IMR-90 (cell line): ENCODE measurements at regions not wholly inside any gene's neighbourhood (a gene's known extent, or its start where the extent isn't known, plus 50 kb on each side); places are given as distances from the start of the nearest gene placed in this dataset.

Experiments used
- ATAC-seq: fragments of 200-7000 bp; cut with Tn5 transposase; 2 replicates; pipeline ENCODE4 v1.9.1; 2020; ENCODE audit warnings: low read depth, mild to moderate bottlenecking, moderate library complexity
- BruUV-seq: library from RNA; stranded (reverse); fragments of 400-500 nt; replicated peaks from 2 replicates; lab custom pipeline; 2021; lab: Mats Ljungman, UMichigan
- CTCF ChIA-PET: fragments of 300-600 bp; formaldehyde crosslinking; extraction: SDS; loops from one replicate; lab custom pipeline; 2021; ENCODE audit warnings: antibody characterized with exemption; lab: Yijun Ruan, JAX
- POLR2A ChIA-PET: fragments of 300-600 bp; sonication (Branson Sonifier 250); formaldehyde crosslinking; loops from one replicate; lab custom pipeline; 2022; ENCODE audit warnings: antibody characterized with exemption; ENCODE audit not compliant: unreplicated experiment; lab: Charles Lee
- DNase-seq: peaks from one replicate; pipeline ENCODE4 v3.0.0; 2013
- H2AFZ ChIP-seq: replicated peaks from 2 replicates; pipeline ENCODE3; 2013; ENCODE audit warnings: low read length, mild to moderate bottlenecking; ENCODE audit not compliant: poor library complexity
- H2AK5ac ChIP-seq: 2 replicates; pipeline ENCODE4 v1.6.1; 2013; ENCODE audit warnings: low read depth, low read length, inconsistent platforms
- H2AK9ac ChIP-seq: replicated peaks from 2 replicates; pipeline ENCODE3; 2013; ENCODE audit warnings: mild to moderate bottlenecking, low read depth, low read length, moderate library complexity; ENCODE audit not compliant: poor library complexity
- H2BK120ac ChIP-seq: 2 replicates; pipeline ENCODE4 v1.6.1; 2013; ENCODE audit warnings: low read depth, low read length, inconsistent platforms
- H2BK15ac ChIP-seq: 3 replicates; pipeline ENCODE4 v1.6.1; 2013; ENCODE audit warnings: low read depth, low read length, inconsistent platforms
- H2BK20ac ChIP-seq: 2 replicates; pipeline ENCODE4 v1.6.1; 2013; ENCODE audit warnings: low read depth, mild to moderate bottlenecking, inconsistent platforms, low read length, moderate library complexity
- H2BK5ac ChIP-seq: 2 replicates; pipeline ENCODE4 v1.6.1; 2013; ENCODE audit warnings: mild to moderate bottlenecking, low read depth, low read length, inconsistent platforms; ENCODE audit not compliant: poor library complexity, severe bottlenecking
- H3K14ac ChIP-seq: replicated peaks from 2 replicates; pipeline ENCODE4 v1.6.1; 2013; ENCODE audit warnings: low read depth, low read length, inconsistent platforms
- H3K18ac ChIP-seq: 2 replicates; pipeline ENCODE4 v1.6.1; 2013; ENCODE audit warnings: low read depth, low read length, control low read depth
- H3K23ac ChIP-seq: 2 replicates; pipeline ENCODE4 v1.6.1; 2013; ENCODE audit warnings: low read depth, low read length, inconsistent platforms
- H3K27ac ChIP-seq: 2 replicates; pipeline ENCODE4 v1.5.1; 2013; ENCODE audit warnings: mild to moderate bottlenecking, control low read depth, low read length; ENCODE audit not compliant: insufficient read depth
- H3K27me3 ChIP-seq: 2 replicates; pipeline ENCODE4 v1.6.1; 2013; ENCODE audit warnings: low read length; ENCODE audit not compliant: control insufficient read depth, insufficient read depth
- H3K36me3 ChIP-seq: 2 replicates; pipeline ENCODE4 v1.6.1; 2013; ENCODE audit warnings: low read length, mixed read lengths; ENCODE audit not compliant: control insufficient read depth, insufficient read depth
- H3K4ac ChIP-seq: 2 replicates; pipeline ENCODE4 v1.6.1; 2013; ENCODE audit warnings: low read depth, low read length, inconsistent platforms
- H3K4me1 ChIP-seq: 2 replicates; pipeline ENCODE4 v1.6.1; 2013; ENCODE audit warnings: low read length, mixed read lengths; ENCODE audit not compliant: control insufficient read depth, insufficient read depth
- H3K4me2 ChIP-seq: 2 replicates; pipeline ENCODE4 v1.6.1; 2013; ENCODE audit warnings: low read depth, mild to moderate bottlenecking, control low read depth, low read length, moderate library complexity
- H3K4me3 ChIP-seq: 2 replicates; pipeline ENCODE4 v1.5.1; 2013; ENCODE audit warnings: low read depth, mild to moderate bottlenecking, control low read depth, low read length, moderate library complexity; ENCODE audit not compliant: insufficient read depth
- H3K56ac ChIP-seq: 2 replicates; pipeline ENCODE4 v1.6.1; 2013; ENCODE audit warnings: low read length, inconsistent platforms; ENCODE audit not compliant: insufficient read depth; ENCODE audit errors: extremely low read depth
- H3K79me1 ChIP-seq, 2 experiments: 2 replicates each; pipeline ENCODE4 v1.6.1; 2013; ENCODE audit warnings: low read length in 2 of 2, inconsistent platforms in 1 of 2, low read depth in 1 of 2
- H3K9ac ChIP-seq: 2 replicates; pipeline ENCODE4 v1.6.1; 2013; ENCODE audit warnings: low read depth, low read length, control low read depth
- H3K9me1 ChIP-seq: 2 replicates; pipeline ENCODE4 v1.6.1; 2013; ENCODE audit warnings: low read length, inconsistent platforms; ENCODE audit not compliant: insufficient read depth
- H3K9me3 ChIP-seq: 2 replicates; pipeline ENCODE4 v1.6.1; 2013; ENCODE audit warnings: low read length; ENCODE audit not compliant: control insufficient read depth, insufficient read depth
- H4K20me1 ChIP-seq: 2 replicates; pipeline ENCODE4 v1.6.1; 2013; ENCODE audit warnings: low read length, inconsistent platforms; ENCODE audit not compliant: insufficient read depth
- H4K5ac ChIP-seq: 2 replicates; pipeline ENCODE4 v1.6.1; 2013; ENCODE audit warnings: mild to moderate bottlenecking, low read depth, low read length, control low read depth
- H4K8ac ChIP-seq, 2 experiments: 2 replicates each; pipeline ENCODE4 v1.6.1; 2013; ENCODE audit warnings: low read depth in 2 of 2, low read length in 2 of 2, control low read depth in 1 of 2, inconsistent platforms in 1 of 2
- H4K91ac ChIP-seq: 2 replicates; pipeline ENCODE4 v1.6.1; 2013; ENCODE audit warnings: low read depth, low read length, inconsistent platforms; ENCODE audit not compliant: insufficient read depth
- MAFK ChIP-seq: IDR thresholded peaks from 2 replicates; pipeline ENCODE4 v1.6.1; 2012; ENCODE audit warnings: low read depth, low read length, improper control_type of control experiment
- MAZ ChIP-seq: IDR thresholded peaks from 2 replicates; pipeline ENCODE4 v1.6.1; 2012; ENCODE audit warnings: low read depth, mild to moderate bottlenecking, low read length, improper control_type of control experiment, moderate library complexity, borderline replicate concordance
- MXI1 ChIP-seq: IDR thresholded peaks from 2 replicates; pipeline ENCODE4 v1.6.1; 2012; ENCODE audit warnings: low read depth, mild to moderate bottlenecking, low read length, moderate library complexity, borderline replicate concordance
- POLR2A ChIP-seq: IDR thresholded peaks from 2 replicates; pipeline ENCODE4 v1.6.1; 2012; ENCODE audit warnings: mild to moderate bottlenecking, low read depth, low read length
- RFX5 ChIP-seq: IDR thresholded peaks from 2 replicates; pipeline ENCODE4 v1.8.0; 2012; ENCODE audit warnings: low read depth, mild to moderate bottlenecking, low read length, moderate library complexity
- WGBS, 2 experiments: methylation state at CpG; one replicate each; pipeline versions ENCODE4 v1.1.5 to v1.1.7; 2013; ENCODE audit warnings: missing lambda C conversion rate in 2 of 2; ENCODE audit not compliant: insufficient read length in 1 of 2; ENCODE audit errors: extremely low coverage in 2 of 2; 5-methylcytosine and 5-hydroxymethylcytosine counted together
- dilution Hi-C: fragments of 300-500 bp; cut with HindIII; formaldehyde crosslinking; loops from one replicate; pipeline ENCODE4 v1.14.3; 2018; ENCODE audit warnings: low sequenced_read_pairs; ENCODE audit not compliant: unreplicated experiment
- in situ Hi-C: fragments of 300-500 bp; cut with MboI; formaldehyde crosslinking; loops from 3 replicates; pipeline ENCODE4 v1.14.3; 2019; ENCODE audit warnings: low sequenced_read_pairs, inconsistent platforms, mixed read lengths
- intact Hi-C: fragments of 100-400 bp; cut with micrococcal nuclease; formaldehyde crosslinking; loops from 2 replicates; pipeline ENCODE4 v1.10.0; 2022

DNA sequence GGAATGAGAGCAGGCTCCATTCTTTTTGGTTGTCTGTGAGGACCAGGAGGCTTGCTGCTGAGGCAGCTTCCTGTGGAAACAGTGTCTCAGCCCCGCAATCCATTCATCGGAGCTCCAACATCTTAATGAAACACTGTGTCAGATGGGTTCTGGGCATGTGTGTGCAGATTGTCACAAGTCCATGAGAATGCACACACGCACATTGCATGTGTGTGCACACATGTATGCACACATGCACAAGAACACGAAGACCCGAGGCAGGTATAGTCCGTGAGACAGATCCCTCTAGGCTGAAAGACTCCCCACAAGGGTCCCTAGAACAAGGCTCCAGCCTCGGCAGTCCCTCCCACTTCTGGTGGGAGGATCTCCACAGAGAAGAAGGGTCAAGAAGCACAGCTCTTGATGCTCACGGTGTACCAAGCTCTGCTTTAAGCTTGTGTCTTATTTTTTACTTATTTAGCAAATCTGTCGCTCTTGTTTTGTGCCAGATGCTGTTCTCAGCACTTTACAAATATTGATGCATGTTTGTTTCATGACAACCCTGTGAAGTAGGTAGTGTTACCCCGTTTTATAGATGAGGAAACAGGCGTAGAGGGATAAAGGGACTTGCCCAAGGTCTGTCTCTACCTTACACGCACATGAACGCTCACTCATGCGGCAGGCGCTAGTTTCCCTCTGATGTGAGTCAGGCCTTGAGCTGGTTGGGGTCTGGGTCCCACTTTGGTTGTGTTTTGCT, 213.1 kb downstream of the SEC14L1 start:
- intact Hi-C loops, result no loop called here
- H3K79me1 ChIP-seq, result peaks cover 44 to 89% of the 10 kb centered on the region in 2 experiments
- dilution Hi-C loops, result no loop called here
- peaks cover 39% of the 10 kb centered on the region for H3K4me1 ChIP-seq
- no peaks in the 10 kb centered on the region for H3K9me3 ChIP-seq
- ChIA-PET POLR2A (no interaction called here), CTCF (no interaction called here)
- H4K8ac ChIP-seq, result peak overlapping the region; percentile 14 to 81; a peak in 3 of 4 replicates
- TF ChIP-seq MAFK (peak; percentile 41; the same call in 1 of the 2 replicates), MXI1 (no peak), POLR2A (no peak), RFX5 (no peak), MAZ (no peak)
- peak overlapping the region; percentile 90 for H2AK5ac ChIP-seq
- H3K14ac ChIP-seq, result peak overlapping the region; percentile 65
- peak overlapping the region; percentile 34; the same call in 1 of the 2 replicates for H3K9ac ChIP-seq
- ATAC-seq, result no peak
- WGBS, 2 experiments, result 100% methylated on average over 2 of the region's 15 CpGs; no CpG with 5 or more reads in 1 of the 2 experiments
- no peak overlapping the region for H3K4me3 ChIP-seq
- peak overlapping the region; percentile 72 for H2AFZ ChIP-seq
- peak overlapping the region; percentile 80 for H2BK5ac ChIP-seq
- H3K36me3 ChIP-seq, result no peaks in the 10 kb centered on the region
- H3K9me1 ChIP-seq, result peaks cover 37% of the 10 kb centered on the region
- peak overlapping the region; percentile 31; the same call in 1 of the 2 replicates for H2BK20ac ChIP-seq
- peaks cover 11% of the 10 kb centered on the region for H4K20me1 ChIP-seq
- peak overlapping the region; percentile 84 for H3K23ac ChIP-seq
- H3K4ac ChIP-seq, result peak overlapping the region; percentile 90
- H4K91ac ChIP-seq, result peak overlapping the region; percentile 74
- H3K27ac ChIP-seq, result peak overlapping the region; percentile 84
- H2AK9ac ChIP-seq, result peak overlapping the region; percentile 86
- BruUV-seq, result no TSS peak
- in situ Hi-C loops, result no loop called here
- H2BK120ac ChIP-seq, result peak overlapping the region; percentile 80
- peak overlapping the region; percentile 31; the same call in 1 of the 2 replicates for H3K18ac ChIP-seq
- no peak overlapping the region for H3K56ac ChIP-seq
- H2BK15ac ChIP-seq, result peak overlapping the region; percentile 10; the same call in 2 of the 3 replicates
- H3K4me2 ChIP-seq, result no peak overlapping the region
- H4K5ac ChIP-seq, result peak overlapping the region; percentile 34
- DNase-seq, result peak; percentile 53
- no peaks in the 10 kb centered on the region for H3K27me3 ChIP-seq
